Spinal cord (tissue), 9 donors: ENCODE measurements at regions not wholly inside any gene's neighbourhood (a gene's known extent, or its start where the extent isn't known, plus 50 kb on each side); places are given as distances from the start of the nearest gene placed in this dataset.

Experiments
- DNase-seq, 6 donors: peaks; one replicate each; pipeline versions ENCODE4 v3.0.0 to v3.0.0-alpha.2; 2013 to 2015; ENCODE audit warnings: low spot score in 6 of 6, low read depth in 4 of 6
- H3K27ac ChIP-seq: one replicate; pipeline ENCODE4 v1.5.1; 2013; ENCODE audit warnings: low read depth, low read length, control low read depth
- H3K27me3 ChIP-seq: one replicate; pipeline ENCODE4 v1.6.1; 2013; ENCODE audit warnings: low read length; ENCODE audit not compliant: control insufficient read depth, insufficient read depth
- H3K36me3 ChIP-seq: one replicate; pipeline ENCODE4 v1.6.1; 2013; ENCODE audit warnings: low read length; ENCODE audit not compliant: control insufficient read depth, insufficient read depth
- H3K4me1 ChIP-seq: one replicate; pipeline ENCODE4 v1.6.1; 2013; ENCODE audit warnings: low read length; ENCODE audit not compliant: control insufficient read depth, insufficient read depth
- H3K4me3 ChIP-seq: one replicate; pipeline ENCODE4 v1.5.1; 2013; ENCODE audit warnings: low read depth, low read length, control low read depth
- H3K9me3 ChIP-seq: one replicate; pipeline ENCODE4 v1.6.1; 2013; ENCODE audit warnings: low read length; ENCODE audit not compliant: control insufficient read depth, insufficient read depth
- WGBS: methylation state at CpG from one replicate; pipeline ENCODE4 v1.1.5; 2013; ENCODE audit warnings: missing lambda C conversion rate; ENCODE audit not compliant: insufficient coverage; 5-methylcytosine and 5-hydroxymethylcytosine counted together
- donor health status: healthy.

DNA sequence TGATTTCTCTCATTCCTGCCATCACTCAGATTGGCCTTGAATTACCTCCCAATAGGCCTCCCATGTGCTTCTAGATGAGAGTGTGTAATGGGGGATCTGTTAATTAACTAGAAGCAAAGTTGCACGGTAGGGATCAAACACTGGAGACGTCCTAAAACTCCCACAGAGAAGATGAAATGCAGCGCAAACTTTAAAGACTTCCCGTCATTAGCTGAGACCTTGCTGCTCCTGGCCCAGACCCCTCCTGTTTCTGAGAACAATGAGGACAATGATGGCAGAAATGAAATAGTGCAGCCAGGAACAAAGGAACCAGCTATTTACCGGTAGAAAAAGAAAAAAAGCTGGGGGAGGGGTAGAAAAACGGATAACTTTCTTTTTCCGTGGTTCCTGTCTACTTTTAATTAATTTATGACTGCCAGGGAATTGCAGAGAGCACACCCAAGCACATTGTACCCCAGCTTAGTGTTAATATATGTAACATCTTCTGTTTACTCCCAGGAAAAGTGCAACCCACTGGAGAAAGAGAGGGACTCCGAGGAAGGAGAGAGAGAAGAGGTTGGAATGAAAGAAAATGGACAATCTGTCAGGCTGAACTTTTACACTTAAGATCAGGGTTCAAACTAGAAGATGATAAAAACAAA is 280.7 kb upstream of the SOX5 start:
- H3K36me3 ChIP-seq = no peaks in the 10 kb centered on the region
- peak in 2 of 6 donors; percentile 56 to 75 for DNase-seq
- no peaks in the 10 kb centered on the region for H3K27me3 ChIP-seq
- WGBS = 7% methylated on average over 3 of the region's 8 CpGs
- H3K4me3 ChIP-seq = no peak overlapping the region
- H3K9me3 ChIP-seq = no peaks in the 10 kb centered on the region
- H3K27ac ChIP-seq = no peak overlapping the region
- peaks cover 10% of the 10 kb centered on the region for H3K4me1 ChIP-seq

DNA sequence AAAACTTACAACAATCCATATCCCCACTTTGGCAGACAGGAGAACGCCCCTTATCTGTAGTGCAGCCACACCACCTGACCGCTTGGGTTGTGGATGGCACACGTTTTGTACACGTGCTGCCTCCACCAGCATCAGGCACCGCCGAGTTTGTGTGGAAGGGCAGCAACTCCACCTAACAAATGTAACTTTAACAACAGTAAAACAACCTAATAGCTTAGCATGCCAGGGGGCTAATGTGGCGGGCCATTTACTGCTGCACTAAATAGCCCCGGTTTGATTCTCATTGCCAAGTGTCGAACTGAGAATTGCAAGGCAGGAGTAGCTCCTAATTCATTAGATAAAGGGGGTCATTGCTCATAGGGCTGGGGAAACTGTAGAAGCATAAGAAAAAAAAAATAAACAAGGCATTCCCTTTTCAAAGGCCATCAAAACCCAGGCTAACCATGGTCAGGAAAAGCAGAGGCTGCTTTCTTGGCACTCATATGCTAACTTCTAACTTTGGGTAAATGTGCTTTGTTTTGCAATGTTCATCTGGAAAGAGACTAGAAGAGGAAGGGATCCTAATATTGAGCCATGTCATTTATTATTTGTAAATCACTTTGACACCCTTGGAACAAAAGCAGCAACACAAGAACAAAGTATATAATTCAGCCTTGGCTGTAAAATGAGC is 279.7 kb upstream of the SOX5 start:
- no peak overlapping the region for H3K27ac ChIP-seq
- H3K4me3 ChIP-seq = no peak overlapping the region
- 21% methylated on average over 5 of the region's 9 CpGs for WGBS
- DNase-seq = peak in 2 of 6 donors; percentile 59 to 81
- H3K4me1 ChIP-seq = peaks cover 10% of the 10 kb centered on the region
- no peaks in the 10 kb centered on the region for H3K36me3 ChIP-seq
- H3K9me3 ChIP-seq = no peaks in the 10 kb centered on the region
- no peaks in the 10 kb centered on the region for H3K27me3 ChIP-seq

DNA sequence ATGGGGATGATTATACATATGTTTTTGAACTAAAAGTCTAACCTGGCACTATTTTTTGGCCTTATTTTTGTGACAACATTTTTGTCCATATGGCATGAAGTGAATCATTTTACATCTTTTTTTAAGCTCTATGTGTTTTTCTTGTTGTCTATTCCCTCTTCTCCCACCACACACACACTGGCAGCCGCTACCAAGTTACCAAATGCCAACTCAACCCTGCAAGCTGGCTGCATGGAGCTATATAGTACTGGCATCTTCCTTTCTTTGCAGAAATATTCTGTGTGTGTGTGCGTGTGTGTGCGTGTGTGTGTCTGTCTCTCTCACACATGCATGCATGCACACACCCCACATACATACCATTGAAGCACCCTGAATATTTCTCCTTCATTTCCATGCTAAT is 278.9 kb upstream of the SOX5 start:
- no CpG with 5 or more reads among the region's 3 CpGs for WGBS
- peaks cover 10% of the 10 kb centered on the region for H3K4me1 ChIP-seq
- no peaks in the 10 kb centered on the region for H3K36me3 ChIP-seq
- no peaks in the 10 kb centered on the region for H3K27me3 ChIP-seq
- H3K9me3 ChIP-seq = no peaks in the 10 kb centered on the region
- DNase-seq = peak in 2 of 6 donors; percentile 49 to 96
- no peak overlapping the region for H3K27ac ChIP-seq
- H3K4me3 ChIP-seq = no peak overlapping the region

DNA sequence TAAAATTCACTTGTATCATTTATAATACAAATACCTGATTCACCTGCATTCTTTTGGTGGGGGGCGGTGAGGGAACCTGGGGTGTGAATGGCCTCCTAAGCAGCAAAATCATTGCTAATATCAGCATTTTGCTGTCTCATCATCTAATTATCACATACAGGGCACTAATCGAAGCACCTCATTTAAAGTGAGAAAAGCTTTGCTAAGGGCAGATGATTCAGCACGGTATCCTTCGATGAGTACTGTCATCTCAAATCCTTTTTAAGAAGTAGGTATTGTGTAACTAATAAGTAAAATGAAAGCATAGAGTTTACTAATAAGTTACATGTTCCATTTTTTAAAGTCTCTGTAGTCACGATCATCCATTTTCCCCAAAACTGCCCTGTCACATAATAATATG is 278.1 kb upstream of the SOX5 start:
- no CpG with 5 or more reads among the region's 5 CpGs for WGBS
- Histone ChIP-seq H3K27ac (no peak overlapping the region), H3K36me3 (no peaks in the 10 kb centered on the region), H3K4me1 (peaks cover 10% of the 10 kb centered on the region), H3K27me3 (no peaks in the 10 kb centered on the region), H3K9me3 (no peaks in the 10 kb centered on the region), H3K4me3 (no peak overlapping the region)
- no peak for DNase-seq

DNA sequence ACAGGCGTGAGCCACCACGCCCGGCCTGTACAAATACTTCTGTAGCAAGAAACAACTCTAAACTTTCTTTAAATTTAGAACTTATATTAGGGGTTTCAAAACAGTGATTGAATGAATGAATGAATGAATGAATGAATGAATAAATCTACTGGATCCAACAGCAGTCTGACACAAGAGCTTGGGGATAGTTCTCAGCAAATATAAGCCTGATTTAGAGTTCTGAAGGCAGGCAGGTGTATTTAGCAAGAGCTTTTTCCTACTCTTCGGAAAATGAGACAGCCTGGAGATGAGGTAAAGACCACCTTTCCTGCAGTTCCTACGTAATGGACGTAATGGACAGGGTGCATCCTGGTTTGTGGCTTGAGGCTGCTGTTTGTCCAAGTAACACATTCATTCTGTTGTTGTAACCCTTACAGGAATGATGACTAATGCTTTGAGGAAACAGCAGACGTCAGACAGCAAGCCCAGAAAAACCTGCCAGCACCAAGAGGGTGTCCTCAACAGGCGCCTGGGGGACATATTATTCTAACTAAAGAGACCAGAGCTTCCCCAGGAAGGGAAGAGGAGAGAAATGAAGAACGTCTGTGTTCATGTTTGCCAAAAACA is 277.4 kb upstream of the SOX5 start:
- Histone ChIP-seq H3K36me3 (no peaks in the 10 kb centered on the region), H3K4me1 (peaks cover 10% of the 10 kb centered on the region), H3K4me3 (no peak overlapping the region), H3K27me3 (no peaks in the 10 kb centered on the region), H3K9me3 (no peaks in the 10 kb centered on the region), H3K27ac (no peak overlapping the region)
- WGBS = 91% methylated on average over 3 of the region's 9 CpGs
- DNase-seq = no peak

DNA sequence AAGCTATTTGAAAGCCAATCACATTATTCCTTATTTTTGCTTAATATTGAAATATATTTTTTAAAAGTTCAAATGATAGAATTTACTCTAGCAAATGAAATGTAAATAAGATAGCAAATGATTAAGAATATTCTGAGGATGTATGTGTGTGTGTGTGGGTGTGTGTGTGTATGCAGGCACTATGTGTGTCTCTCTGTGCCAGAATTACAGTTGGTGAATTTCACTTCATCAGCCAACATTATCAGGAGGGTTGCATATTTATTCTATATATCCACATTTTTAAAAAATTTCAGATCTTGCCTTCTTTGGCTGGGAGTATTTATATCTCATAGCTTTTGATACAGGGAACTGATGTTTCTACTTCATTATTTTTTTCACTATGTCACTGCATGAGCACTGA is 274.9 kb upstream of the SOX5 start:
- H3K27me3 ChIP-seq = no peaks in the 10 kb centered on the region
- H3K27ac ChIP-seq = no peak overlapping the region
- no peaks in the 10 kb centered on the region for H3K36me3 ChIP-seq
- DNase-seq = peak in 1 of 6 donors; percentile 61
- peaks cover 10% of the 10 kb centered on the region for H3K4me1 ChIP-seq
- H3K4me3 ChIP-seq = no peak overlapping the region
- no peaks in the 10 kb centered on the region for H3K9me3 ChIP-seq

DNA sequence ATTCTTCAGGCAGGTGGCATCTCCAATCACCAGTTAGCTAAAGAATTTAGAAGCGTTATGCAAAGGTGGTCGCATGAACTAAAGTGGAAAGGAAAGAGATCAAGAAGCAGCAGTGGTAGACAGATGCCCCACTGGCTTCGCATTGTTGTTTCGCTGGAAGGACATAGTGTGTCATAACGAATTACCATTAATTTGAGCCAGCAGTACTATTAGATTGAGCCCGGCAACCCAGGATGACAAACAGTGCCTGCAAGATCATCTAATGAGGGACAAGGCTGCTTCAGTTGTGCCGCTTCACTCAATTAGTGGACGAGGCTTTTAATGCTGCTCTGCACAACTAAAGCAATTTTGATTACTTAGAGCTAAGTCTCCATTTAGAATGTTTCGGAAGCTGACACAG is 274.5 kb upstream of the SOX5 start:
- peaks cover 7% of the 10 kb centered on the region for H3K4me1 ChIP-seq
- H3K27me3 ChIP-seq = no peaks in the 10 kb centered on the region
- H3K9me3 ChIP-seq = no peaks in the 10 kb centered on the region
- H3K4me3 ChIP-seq = no peak overlapping the region
- peak in 2 of 6 donors; percentile 23 to 48 for DNase-seq
- H3K27ac ChIP-seq = no peak overlapping the region
- 67% methylated on average over 7 of the region's 9 CpGs for WGBS
- no peaks in the 10 kb centered on the region for H3K36me3 ChIP-seq

DNA sequence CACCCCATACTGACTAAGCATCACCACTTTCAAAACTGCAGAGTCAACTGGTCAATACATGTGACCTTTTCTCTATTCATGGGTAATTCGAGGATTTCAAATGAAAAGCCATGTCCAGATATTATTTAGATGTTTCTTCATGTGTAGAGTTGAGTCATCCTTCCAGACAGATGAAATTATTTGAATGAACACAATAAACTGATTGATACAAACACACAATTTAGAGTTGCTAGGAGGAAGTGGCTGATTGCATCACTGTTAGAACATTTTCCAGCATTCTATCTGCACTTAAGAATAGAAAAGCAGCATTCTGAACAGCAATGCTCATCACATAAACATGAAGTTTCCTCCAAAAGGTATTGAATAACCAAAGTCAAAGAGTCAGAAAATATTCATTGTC is 273.5 kb upstream of the SOX5 start:
- Histone ChIP-seq H3K9me3 (no peaks in the 10 kb centered on the region), H3K4me1 (no peaks in the 10 kb centered on the region), H3K36me3 (no peaks in the 10 kb centered on the region), H3K27me3 (no peaks in the 10 kb centered on the region), H3K4me3 (no peak overlapping the region), H3K27ac (no peak overlapping the region)
- no peak for DNase-seq
- no CpG with 5 or more reads among the region's 1 CpG for WGBS

DNA sequence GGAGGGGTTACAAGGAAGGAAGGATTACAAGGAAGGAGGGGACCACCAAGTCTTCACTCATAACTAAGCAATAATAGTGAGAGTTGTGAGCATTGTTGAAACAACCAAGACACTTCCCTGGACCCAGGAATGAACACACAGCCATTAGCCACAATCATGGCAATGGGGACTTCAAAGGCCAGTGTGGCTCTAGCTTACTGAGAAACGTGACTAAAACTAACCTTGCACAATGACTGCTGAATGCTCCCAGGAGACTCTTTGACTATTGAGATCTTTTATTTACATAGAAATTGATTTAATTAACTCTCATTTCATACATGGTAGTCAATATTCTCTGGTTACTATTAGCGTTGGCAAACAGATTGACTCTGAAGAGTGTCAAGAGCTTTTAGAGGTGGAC is 263.0 kb upstream of the SOX5 start:
- Histone ChIP-seq H3K9me3 (no peaks in the 10 kb centered on the region), H3K4me1 (no peaks in the 10 kb centered on the region), H3K27ac (no peak overlapping the region), H3K27me3 (no peaks in the 10 kb centered on the region), H3K4me3 (no peak overlapping the region), H3K36me3 (no peaks in the 10 kb centered on the region)
- no CpG with 5 or more reads among the region's 2 CpGs for WGBS
- DNase-seq = no peak

DNA sequence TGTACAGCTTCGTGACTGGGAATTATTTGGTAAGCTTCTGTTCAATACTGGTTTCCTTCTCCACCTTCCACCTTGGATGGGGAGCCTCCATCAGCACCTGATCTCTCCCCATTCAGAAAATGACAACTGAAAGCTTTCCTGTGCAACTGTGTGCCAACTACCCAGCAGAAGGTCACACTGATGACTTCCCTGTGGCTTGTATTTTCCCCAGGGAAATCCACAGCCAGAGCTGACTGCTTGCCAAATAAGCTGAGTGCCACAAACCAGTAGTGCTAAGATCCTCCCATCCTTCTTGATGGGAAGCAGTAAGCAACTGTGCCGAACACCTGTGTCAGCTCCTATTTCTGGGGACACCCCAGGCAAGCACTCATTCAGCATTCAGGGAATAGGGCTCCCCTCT is 257.2 kb upstream of the SOX5 start:
- no peak overlapping the region for H3K4me3 ChIP-seq
- H3K4me1 ChIP-seq = no peaks in the 10 kb centered on the region
- 81% methylated on average over 2 of the region's 2 CpGs for WGBS
- DNase-seq = peak in 1 of 6 donors; percentile 48
- no peaks in the 10 kb centered on the region for H3K36me3 ChIP-seq
- no peaks in the 10 kb centered on the region for H3K9me3 ChIP-seq
- no peaks in the 10 kb centered on the region for H3K27me3 ChIP-seq
- H3K27ac ChIP-seq = no peak overlapping the region
